ENCODE measurements at regions not wholly inside any gene's neighbourhood (a gene's known extent, or its start where the extent isn't known, plus 50 kb on each side); places are given as distances from the start of the nearest gene placed in this dataset.

GRCh38 chr1:234781241-234782065 is 171.5 kb upstream of the IRF2BP2 start (continued):
- TF ChIP-seq MNT (IDR thresholded peaks at IDR 0.05) (no peak), ZNF512B (CRISPR knock-in tag; IDR thresholded peaks at IDR 0.05; ENCODE audit: borderline replicate concordance) (no peak), DR1 (CRISPR knock-in tag; IDR thresholded peaks at IDR 0.05) (no peak), ZNF296 (CRISPR knock-in tag; conservative IDR thresholded peaks at IDR 0.05) (no peak), TEF (CRISPR knock-in tag; IDR thresholded peaks at IDR 0.05) (no peak), ZNF784 (CRISPR knock-in tag; IDR thresholded peaks at IDR 0.05; ENCODE audit: borderline replicate concordance) (no peak), FOXA3 (CRISPR knock-in tag; IDR thresholded peaks at IDR 0.05) (peak; percentile 47; the same call in 1 of the 2 replicates), ZNF234 (CRISPR knock-in tag; conservative IDR thresholded peaks at IDR 0.05) (no peak), ZBTB42 (CRISPR knock-in tag; IDR thresholded peaks at IDR 0.05) (0 out of 2 replicates have a peak, but pooled peaks have one; percentile 8), PHF20 (CRISPR knock-in tag; IDR thresholded peaks at IDR 0.05) (0 out of 2 replicates have a peak, but pooled peaks have one; percentile 23), ZSCAN29 (CRISPR knock-in tag; conservative IDR thresholded peaks at IDR 0.05) (no peak), ETV5 (CRISPR knock-in tag; IDR thresholded peaks at IDR 0.05; ENCODE audit: borderline replicate concordance) (peak; percentile 10; the same call in 1 of the 2 replicates), GLI4 (CRISPR knock-in tag; IDR thresholded peaks at IDR 0.05; ENCODE audit: borderline replicate concordance) (0 out of 2 replicates have a peak, but pooled peaks have one; percentile 59), HHEX (CRISPR knock-in tag; IDR thresholded peaks at IDR 0.05) (no peak), ZNF746 (CRISPR knock-in tag; IDR thresholded peaks at IDR 0.05) (no peak), ZFP62 (CRISPR knock-in tag; IDR thresholded peaks at IDR 0.05) (no peak), HINFP (CRISPR knock-in tag; IDR thresholded peaks at IDR 0.05; ENCODE audit: low read depth) (no peak), IRX3 (CRISPR knock-in tag; IDR thresholded peaks at IDR 0.05; ENCODE audit: borderline replicate concordance, low read depth) (no peak), IKZF5 (CRISPR knock-in tag; IDR thresholded peaks at IDR 0.05) (0 out of 2 replicates have a peak, but pooled peaks have one; percentile 33), ZNF788 (CRISPR knock-in tag; IDR thresholded peaks at IDR 0.05; ENCODE audit: borderline replicate concordance) (no peak), FOXO1 (CRISPR knock-in tag; IDR thresholded peaks at IDR 0.05) (peak; percentile 14; the same call in 1 of the 2 replicates)
